ENCODE measurements at regions not wholly inside any gene's neighbourhood (a gene's known extent, or its start where the extent isn't known, plus 50 kb on each side); places are given as distances from the start of the nearest gene placed in this dataset.
"Not testable (repeated sequence)": the region's sequence is repeated elsewhere in the genome, so short reads cannot be mapped to it uniquely, and the experiment has no call there.

- no peak for DNase-seq
These were observed 50.7 kb upstream of the SYNDIG1 start for GRCh38 chr20:24418731-24419130.

- DNase-seq, result no peak
These were observed 51.9 kb upstream of the SYNDIG1 start for GRCh38 chr20:24417485-24417884.

- not testable (repeated sequence) for DNase-seq
These were observed 54.0 kb upstream of the SYNDIG1 start for GRCh38 chr20:24415444-24415843.

- no peak for DNase-seq
These were observed 57.6 kb upstream of the SYNDIG1 start for GRCh38 chr20:24411834-24412216.

DNA sequence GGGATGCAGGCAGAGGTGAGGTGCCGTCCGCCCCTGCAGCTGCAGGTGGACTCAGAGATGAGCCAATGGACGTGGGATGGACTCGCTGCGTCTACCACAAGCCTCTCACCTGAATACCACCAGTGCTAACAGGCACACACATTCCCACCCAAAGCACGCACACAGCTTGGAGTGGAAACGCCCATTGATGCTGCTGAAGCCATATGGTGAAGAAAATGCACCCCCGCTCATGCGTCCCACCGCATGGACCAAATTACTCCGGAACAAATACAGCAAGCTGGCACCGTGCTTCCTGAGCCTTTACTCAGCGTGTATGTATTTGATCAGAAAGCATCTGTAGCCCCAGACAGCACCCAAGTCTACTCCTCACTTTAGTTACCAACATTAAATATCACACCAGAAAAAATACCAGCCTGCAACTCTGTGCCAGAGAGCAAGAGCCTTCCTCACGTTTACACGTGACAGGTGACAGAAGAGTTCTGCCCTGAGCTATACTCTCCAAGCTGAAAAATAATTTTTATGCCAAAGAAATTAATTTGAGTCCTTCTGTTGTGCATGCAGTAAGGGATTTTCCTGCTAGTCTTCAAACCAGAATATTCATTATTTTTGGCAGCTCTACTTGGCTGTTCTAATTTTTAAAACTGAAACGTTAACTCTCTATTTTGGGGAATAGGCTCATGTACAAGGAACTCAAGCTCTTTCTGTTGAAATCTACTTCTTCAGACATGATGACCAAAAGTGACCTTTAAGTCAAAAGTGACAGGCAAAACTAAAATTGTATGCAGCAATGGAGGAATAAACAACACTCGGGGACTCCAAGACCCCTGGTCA, 58.2 kb upstream of the SYNDIG1 start:
- no peak for DNase-seq

DNA sequence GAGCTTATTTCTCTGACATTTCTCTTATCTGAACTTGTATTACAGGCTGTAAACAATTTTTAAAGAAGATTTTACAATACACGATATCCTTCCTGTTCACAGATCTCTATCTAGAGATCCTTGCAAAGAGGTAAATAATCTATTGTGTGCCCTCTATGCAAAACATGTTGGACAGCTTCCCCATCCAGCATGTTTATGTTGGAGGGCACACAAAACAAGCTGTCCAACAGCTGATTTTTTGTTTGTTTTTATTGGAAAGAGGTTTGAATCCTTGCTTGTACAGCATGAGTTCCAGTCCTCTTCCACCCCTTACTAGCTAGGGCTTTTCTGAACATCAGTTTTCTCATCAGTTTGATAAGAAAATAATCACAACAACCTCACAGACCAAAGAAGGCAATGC, 62.3 kb upstream of the SYNDIG1 start:
- DNase-seq, result no peak

DNA sequence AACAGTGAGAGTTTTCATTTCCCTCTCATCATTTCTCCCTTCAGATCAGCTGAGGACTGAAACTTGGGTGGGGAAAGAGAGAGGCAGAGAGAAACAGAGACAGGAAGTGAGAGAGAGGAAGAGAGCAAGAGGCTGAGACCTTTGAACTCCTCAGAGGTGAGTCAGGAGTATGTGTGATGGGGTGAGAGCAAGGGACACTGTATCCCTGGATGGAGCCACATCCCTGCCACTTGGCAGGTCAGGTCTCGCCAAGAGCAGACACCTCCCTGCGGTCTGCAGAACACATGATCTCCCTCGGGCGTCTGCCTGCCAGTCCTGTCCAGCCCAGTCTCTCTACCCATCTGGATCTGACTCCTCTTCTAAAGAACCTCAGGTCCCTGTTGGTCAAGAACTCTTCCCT, 62.7 kb upstream of the SYNDIG1 start:
- no peak for DNase-seq

- DNase-seq, result no peak
These were observed 63.2 kb upstream of the SYNDIG1 start for GRCh38 chr20:24406251-24406650.

- DNase-seq, result no peak
These were observed 63.6 kb upstream of the SYNDIG1 start for GRCh38 chr20:24405810-24406209.

DNA sequence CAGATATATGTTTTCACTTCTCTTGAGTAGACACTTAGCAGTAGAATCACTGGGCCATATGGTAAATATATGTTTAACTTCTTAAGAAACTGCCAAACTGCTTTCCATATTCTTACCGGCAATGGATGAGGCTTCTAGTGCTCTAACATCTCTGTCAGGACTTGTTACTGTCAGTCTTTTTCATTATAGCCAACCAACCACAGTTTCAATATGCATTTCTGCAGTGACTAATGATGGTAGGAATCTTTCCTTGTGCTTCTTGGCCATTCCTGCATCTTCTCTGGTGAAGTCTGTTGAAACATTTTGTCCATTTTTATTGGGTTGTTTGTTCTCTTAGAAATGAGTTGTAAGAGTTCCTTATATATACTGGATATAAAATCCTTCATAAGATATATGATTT, 66.0 kb upstream of the SYNDIG1 start:
- no peak for DNase-seq

- DNase-seq, result no peak
These were observed 67.2 kb upstream of the SYNDIG1 start for GRCh38 chr20:24402188-24402587.

- no peak for DNase-seq
These were observed 74.3 kb upstream of the SYNDIG1 start for GRCh38 chr20:24395151-24395550.

- no peak for DNase-seq
These were observed 75.5 kb upstream of the SYNDIG1 start for GRCh38 chr20:24393903-24394302.

- DNase-seq, result no peak
These were observed 76.8 kb upstream of the SYNDIG1 start for GRCh38 chr20:24392612-24393011.

GRCh38 chr20:24389686-24390085, 79.7 kb upstream of the SYNDIG1 start:
- DNase-seq, result no peak

GRCh38 chr20:24388828-24389380, 80.5 kb upstream of the SYNDIG1 start:
- no peak for DNase-seq

GRCh38 chr20:24385547-24385946, 83.9 kb upstream of the SYNDIG1 start:
- DNase-seq, result no peak

GRCh38 chr20:24384865-24385264, 84.6 kb upstream of the SYNDIG1 start:
- no peak for DNase-seq

DNA sequence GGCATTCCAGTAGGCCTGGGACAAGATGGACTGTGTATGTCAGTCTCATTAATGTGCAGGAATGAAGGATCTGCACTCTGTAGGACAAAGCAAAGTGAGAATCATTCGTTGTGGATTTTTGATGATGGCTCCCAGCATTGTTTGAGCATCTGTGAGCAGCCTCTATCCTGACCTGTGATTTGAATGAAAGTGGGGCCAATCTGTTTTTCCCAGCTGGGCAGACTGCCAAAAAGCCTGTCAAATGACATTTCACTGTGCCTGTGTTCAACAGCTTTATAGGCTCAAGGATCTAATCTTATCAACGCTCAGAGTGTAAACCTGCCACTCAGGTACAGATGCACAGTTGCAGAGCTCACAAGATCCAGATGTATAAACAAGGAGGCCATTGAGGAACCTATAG, 86.7 kb upstream of the SYNDIG1 start:
- DNase-seq, result peak in 1 of 2 experiments; percentile 1

- no peak for DNase-seq
These were observed 87.1 kb upstream of the SYNDIG1 start for GRCh38 chr20:24382331-24382730.

GRCh38 chr20:24381886-24382285, 87.5 kb upstream of the SYNDIG1 start:
- no peak for DNase-seq

DNA sequence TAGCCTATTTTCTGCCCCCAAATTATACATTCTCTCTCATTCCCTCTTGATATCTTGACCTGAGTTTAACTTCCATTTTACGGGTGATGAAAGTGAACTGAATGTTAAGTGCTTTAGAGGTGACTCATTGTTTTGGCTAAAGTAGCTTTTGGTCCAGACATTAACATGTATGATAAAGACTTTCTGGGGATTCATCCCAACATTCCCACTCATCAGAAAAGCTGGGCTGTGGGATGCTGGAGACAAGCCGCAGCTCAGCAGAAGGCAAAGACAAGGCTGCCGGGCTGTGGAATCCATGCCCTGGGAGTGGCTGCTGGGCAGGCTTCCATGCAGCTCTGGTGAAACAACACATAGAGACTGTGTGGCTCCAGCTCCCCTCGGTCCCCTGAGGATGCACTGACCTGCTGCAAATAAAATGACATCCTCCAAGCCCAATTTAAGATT, 89.9 kb upstream of the SYNDIG1 start:
- DNase-seq, result no peak

- DNase-seq, result no peak
These were observed 90.6 kb upstream of the SYNDIG1 start for GRCh38 chr20:24378661-24379483.
